ENCODE measurements at regions not wholly inside any gene's neighbourhood (a gene's known extent, or its start where the extent isn't known, plus 50 kb on each side); places are given as distances from the start of the nearest gene placed in this dataset.
"Not testable (repeated sequence)": the region's sequence is repeated elsewhere in the genome, so short reads cannot be mapped to it uniquely, and the experiment has no call there.

DNA sequence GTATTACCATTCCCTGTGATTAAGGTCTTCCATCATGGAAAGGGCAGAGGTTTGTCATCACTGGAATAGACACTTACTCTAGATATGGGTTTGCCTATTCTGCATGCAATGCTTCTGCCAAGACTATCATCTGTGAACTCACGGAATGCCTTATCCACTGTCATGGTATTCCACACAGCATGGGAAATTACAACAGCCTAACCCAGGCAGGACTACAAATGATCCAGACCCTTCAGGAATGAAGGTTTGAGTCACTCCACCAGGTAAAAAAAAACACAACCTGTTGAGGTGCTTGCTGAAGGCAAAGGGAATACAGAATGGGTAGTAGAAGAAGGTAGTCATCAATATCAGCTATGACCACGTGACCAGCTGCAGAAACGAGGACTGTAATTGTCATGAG lies 89.0 kb upstream of the RANBP6 start:
- TF ChIP-seq, protein P1, sequence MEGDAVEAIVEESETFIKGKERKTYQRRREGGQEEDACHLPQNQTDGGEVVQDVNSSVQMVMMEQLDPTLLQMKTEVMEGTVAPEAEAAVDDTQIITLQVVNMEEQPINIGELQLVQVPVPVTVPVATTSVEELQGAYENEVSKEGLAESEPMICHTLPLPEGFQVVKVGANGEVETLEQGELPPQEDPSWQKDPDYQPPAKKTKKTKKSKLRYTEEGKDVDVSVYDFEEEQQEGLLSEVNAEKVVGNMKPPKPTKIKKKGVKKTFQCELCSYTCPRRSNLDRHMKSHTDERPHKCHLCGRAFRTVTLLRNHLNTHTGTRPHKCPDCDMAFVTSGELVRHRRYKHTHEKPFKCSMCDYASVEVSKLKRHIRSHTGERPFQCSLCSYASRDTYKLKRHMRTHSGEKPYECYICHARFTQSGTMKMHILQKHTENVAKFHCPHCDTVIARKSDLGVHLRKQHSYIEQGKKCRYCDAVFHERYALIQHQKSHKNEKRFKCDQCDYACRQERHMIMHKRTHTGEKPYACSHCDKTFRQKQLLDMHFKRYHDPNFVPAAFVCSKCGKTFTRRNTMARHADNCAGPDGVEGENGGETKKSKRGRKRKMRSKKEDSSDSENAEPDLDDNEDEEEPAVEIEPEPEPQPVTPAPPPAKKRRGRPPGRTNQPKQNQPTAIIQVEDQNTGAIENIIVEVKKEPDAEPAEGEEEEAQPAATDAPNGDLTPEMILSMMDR (IDR thresholded peaks at IDR 0.05) = not testable (repeated sequence)
- TF ChIP-seq POLR2A (IDR thresholded peaks at IDR 0.05) = not testable (repeated sequence)

Data from heart left ventricle (tissue), 13 donors.